Esophagus muscularis mucosa (tissue), 4 donors: ENCODE measurements at regions not wholly inside any gene's neighbourhood (a gene's known extent, or its start where the extent isn't known, plus 50 kb on each side); places are given as distances from the start of the nearest gene placed in this dataset.

ENCODE experiments used
- CTCF ChIP-seq, 3 experiments: fragments of 200-600 bp in 2 of 3; fragments of 450-650 bp in 1 of 3; sonication (generic) in 2 of 3; IDR thresholded peaks; one replicate each; pipeline ENCODE4 v1.5.1; 2017 to 2019; ENCODE audit warnings: antibody characterized with exemption in 3 of 3, mild to moderate bottlenecking in 2 of 3, moderate library complexity in 1 of 3
- EP300 ChIP-seq: sonication (generic); formaldehyde crosslinking; IDR thresholded peaks from one replicate; pipeline ENCODE4 v1.6.1; 2017; ENCODE audit warnings: antibody characterized with exemption
- POLR2AphosphoS5 ChIP-seq, 2 donors: sonication (generic); formaldehyde crosslinking; IDR thresholded peaks; one replicate each; pipeline ENCODE4 v1.6.1; 2017; ENCODE audit warnings: antibody characterized with exemption in 2 of 2

- TF ChIP-seq POLR2AphosphoS5 (IDR thresholded peaks at IDR 0.05) (no peak), CTCF (IDR thresholded peaks at IDR 0.05) (no peak), EP300 (no peak)
These were observed 435.2 kb upstream of the MIR17HG start for GRCh38 chr13:90912247-90912646.
